Testis (tissue), 2 donors: ENCODE measurements at regions not wholly inside any gene's neighbourhood (a gene's known extent, or its start where the extent isn't known, plus 50 kb on each side); places are given as distances from the start of the nearest gene placed in this dataset.

Source experiments
- POLR2A ChIP-seq: fragments of 450-650 bp; IDR thresholded peaks from one replicate; pipeline ENCODE4 v1.6.1; 2017; ENCODE audit warnings: antibody characterized with exemption, mild to moderate bottlenecking, moderate library complexity
- TF ChIP-seq, protein P1 (sequence below), 3 experiments: fragments of 450-650 bp in 2 of 3; fragments of 200-600 bp in 1 of 3; sonication (generic) in 1 of 3; IDR thresholded peaks; one replicate each; pipeline ENCODE4 v1.5.1; 2016 to 2019; ENCODE audit warnings: antibody characterized with exemption in 3 of 3, mild to moderate bottlenecking in 2 of 3, moderate library complexity in 1 of 3

DNA sequence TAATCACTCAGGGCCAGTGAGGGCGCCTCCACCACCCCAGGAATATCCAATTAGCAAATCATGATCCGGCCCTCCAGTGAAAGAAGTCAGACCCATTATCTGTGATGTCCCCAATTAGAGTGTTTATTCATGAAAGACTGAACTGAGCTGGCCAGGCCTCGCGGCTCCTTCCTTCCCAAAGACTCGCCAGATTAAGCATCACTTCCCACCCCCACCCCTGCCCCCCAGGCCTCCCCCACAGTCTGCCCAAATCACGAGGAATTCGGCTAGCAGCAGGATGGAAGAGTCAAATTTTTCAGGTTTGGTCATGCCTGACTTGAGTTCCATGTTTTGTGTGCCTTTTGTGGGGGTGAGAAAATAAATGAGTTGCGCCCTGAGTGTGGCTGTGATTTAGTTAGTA, 298.4 kb upstream of the SALL1 start:
- TF ChIP-seq, protein P1, sequence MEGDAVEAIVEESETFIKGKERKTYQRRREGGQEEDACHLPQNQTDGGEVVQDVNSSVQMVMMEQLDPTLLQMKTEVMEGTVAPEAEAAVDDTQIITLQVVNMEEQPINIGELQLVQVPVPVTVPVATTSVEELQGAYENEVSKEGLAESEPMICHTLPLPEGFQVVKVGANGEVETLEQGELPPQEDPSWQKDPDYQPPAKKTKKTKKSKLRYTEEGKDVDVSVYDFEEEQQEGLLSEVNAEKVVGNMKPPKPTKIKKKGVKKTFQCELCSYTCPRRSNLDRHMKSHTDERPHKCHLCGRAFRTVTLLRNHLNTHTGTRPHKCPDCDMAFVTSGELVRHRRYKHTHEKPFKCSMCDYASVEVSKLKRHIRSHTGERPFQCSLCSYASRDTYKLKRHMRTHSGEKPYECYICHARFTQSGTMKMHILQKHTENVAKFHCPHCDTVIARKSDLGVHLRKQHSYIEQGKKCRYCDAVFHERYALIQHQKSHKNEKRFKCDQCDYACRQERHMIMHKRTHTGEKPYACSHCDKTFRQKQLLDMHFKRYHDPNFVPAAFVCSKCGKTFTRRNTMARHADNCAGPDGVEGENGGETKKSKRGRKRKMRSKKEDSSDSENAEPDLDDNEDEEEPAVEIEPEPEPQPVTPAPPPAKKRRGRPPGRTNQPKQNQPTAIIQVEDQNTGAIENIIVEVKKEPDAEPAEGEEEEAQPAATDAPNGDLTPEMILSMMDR (IDR thresholded peaks at IDR 0.05), result no peak
- no peak for TF ChIP-seq POLR2A
